ENCODE measurements at regions not wholly inside any gene's neighbourhood (a gene's known extent, or its start where the extent isn't known, plus 50 kb on each side); places are given as distances from the start of the nearest gene placed in this dataset.
A peak's percentile ranks its signal among the peaks of the same experiment; 100 is the strongest.

GRCh38 chrX:104310090-104310489 is 55.4 kb upstream of the ESX1 start:
- TF ChIP-seq CTCF (conservative IDR thresholded peaks at IDR 0.05; ENCODE audit: low read depth, low read length) = peak; percentile 61
- TF ChIP-seq CEBPB (IDR thresholded peaks at IDR 0.05; ENCODE audit: low read depth, low read length) = no peak
- TF ChIP-seq POLR2A (IDR thresholded peaks at IDR 0.05; ENCODE audit: low read depth, low read length) = no peak
- no peak for TF ChIP-seq BHLHE40 (IDR thresholded peaks at IDR 0.05; ENCODE audit: low read depth, low read length)
- peak; percentile 43 for TF ChIP-seq SMC3 (IDR thresholded peaks at IDR 0.05; ENCODE audit: low read depth, low read length)
- no peak for TF ChIP-seq MXI1 (IDR thresholded peaks at IDR 0.05; ENCODE audit: borderline replicate concordance, low read depth, low read length)
- TF ChIP-seq RCOR1 (IDR thresholded peaks at IDR 0.05; ENCODE audit: insufficient replicate concordance, low read length) = no peak
- TF ChIP-seq NFE2L2 (IDR thresholded peaks at IDR 0.05; ENCODE audit: low read depth, low read length) = no peak
- TF ChIP-seq RAD21 (IDR thresholded peaks at IDR 0.05; ENCODE audit: low read length) = peak; percentile 74
- TF ChIP-seq USF2 (IDR thresholded peaks at IDR 0.05; ENCODE audit: low read depth, low read length) = no peak

Data from IMR-90 (cell line).